HUES48 (cell line): ENCODE measurements at regions not wholly inside any gene's neighbourhood (a gene's known extent, or its start where the extent isn't known, plus 50 kb on each side); places are given as distances from the start of the nearest gene placed in this dataset.

Source experiments
- H3K27ac ChIP-seq: one replicate; pipeline ENCODE4 v1.7.0; 2013; ENCODE audit warnings: low read depth, low read length, inconsistent platforms
- H3K27me3 ChIP-seq: 2 replicates; pipeline ENCODE4 v1.6.1; 2013; ENCODE audit warnings: mild to moderate bottlenecking, low read length; ENCODE audit not compliant: control insufficient read depth, insufficient read depth
- H3K36me3 ChIP-seq: 2 replicates; pipeline ENCODE4 v1.6.1; 2013; ENCODE audit warnings: low read length; ENCODE audit not compliant: control insufficient read depth, insufficient read depth
- H3K4me1 ChIP-seq: 2 replicates; pipeline ENCODE4 v1.6.1; 2013; ENCODE audit warnings: mild to moderate bottlenecking, low read length; ENCODE audit not compliant: control insufficient read depth, insufficient read depth
- H3K4me3 ChIP-seq: 2 replicates; pipeline ENCODE4 v1.5.1; 2013; ENCODE audit warnings: mild to moderate bottlenecking, low read depth, low read length
- H3K9ac ChIP-seq: 2 replicates; pipeline ENCODE4 v1.6.1; 2013; ENCODE audit warnings: mild to moderate bottlenecking, low read depth, low read length, moderate library complexity
- H3K9me3 ChIP-seq: 2 replicates; pipeline ENCODE4 v1.6.1; 2013; ENCODE audit warnings: low read length; ENCODE audit not compliant: control insufficient read depth, insufficient read depth

DNA sequence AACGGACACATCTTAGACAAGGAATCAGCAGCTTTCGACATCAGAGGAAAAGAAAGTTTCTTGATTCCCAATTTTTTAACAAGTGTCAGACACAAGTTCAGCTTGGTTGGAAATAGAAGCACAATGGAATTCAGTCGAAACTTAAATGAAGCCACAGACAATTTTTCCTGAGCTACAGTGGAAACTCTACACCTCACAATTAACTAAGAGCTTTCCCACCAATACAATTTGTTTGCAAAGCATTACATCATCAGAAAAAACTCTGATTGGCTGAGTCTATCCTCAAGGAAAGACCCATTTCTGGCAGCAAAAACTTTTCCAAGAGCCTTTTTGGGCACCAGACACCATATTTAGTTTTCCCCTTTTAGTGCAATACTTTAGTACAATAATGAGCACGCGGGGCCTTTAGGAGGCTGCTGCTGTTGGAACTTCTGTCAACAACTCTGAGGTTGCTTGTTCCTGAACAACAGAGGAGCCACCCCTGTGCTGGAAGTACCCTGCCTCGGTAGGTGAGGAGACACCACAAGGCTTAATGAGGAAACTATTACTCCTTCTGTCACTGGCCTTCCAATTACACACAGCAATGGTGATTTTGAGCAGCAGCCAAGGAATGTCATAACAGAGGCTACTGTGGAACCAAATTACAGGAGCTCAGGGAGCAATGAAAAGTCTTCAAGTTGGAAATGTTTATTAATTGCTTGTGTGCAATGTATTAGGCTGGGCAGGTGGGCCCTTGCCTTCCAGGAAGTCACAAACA lies 61.9 kb upstream of the BARX2 start:
- H3K4me3 ChIP-seq: no peak overlapping the region
- H3K27ac ChIP-seq: no peak overlapping the region
- no peak overlapping the region for H3K9ac ChIP-seq
- H3K27me3 ChIP-seq: no peaks in the 10 kb centered on the region
- H3K36me3 ChIP-seq: no peaks in the 10 kb centered on the region
- no peaks in the 10 kb centered on the region for H3K9me3 ChIP-seq
- H3K4me1 ChIP-seq: peaks cover 8% of the 10 kb centered on the region

DNA sequence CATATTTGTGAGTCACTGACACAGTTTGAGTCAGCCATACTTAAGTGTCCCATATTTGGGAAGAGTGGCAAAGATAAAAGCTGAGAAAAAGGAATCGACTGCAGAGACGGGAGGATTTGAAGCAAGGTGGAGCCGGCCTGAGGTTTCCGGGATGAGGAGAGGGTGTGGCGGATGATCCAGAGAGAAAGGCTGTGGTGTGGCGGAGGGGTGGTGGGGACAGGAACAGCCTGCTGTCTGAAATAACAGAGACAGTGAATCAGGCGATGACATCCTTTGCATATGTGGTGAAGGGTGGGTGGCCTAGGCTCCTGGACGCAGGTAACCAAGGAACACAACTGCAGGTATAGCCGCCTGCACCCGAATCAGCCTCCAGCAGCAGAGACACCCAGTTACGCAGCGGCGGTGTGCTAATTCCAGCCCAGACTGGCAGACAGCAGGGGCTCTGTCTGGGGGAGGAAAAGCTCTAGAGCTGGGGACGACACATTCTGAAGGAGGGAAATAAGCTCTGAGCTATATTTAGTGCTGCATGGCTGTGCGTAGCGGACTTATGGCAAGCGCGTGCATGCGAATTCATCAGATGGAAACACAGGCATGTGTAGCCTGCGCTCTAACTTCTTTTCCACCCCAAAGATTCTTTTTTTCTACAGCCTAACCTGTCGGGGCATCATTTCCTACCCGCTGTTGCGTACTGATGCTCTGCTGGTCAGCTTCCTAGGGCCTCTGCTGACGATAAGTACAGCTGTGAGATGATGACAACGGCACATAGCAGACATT lies 62.7 kb upstream of the BARX2 start:
- Histone ChIP-seq H3K36me3 (no peaks in the 10 kb centered on the region), H3K27me3 (no peaks in the 10 kb centered on the region), H3K4me1 (peaks cover 8% of the 10 kb centered on the region), H3K4me3 (no peak overlapping the region), H3K9ac (no peak overlapping the region), H3K9me3 (no peaks in the 10 kb centered on the region), H3K27ac (no peak overlapping the region)

DNA sequence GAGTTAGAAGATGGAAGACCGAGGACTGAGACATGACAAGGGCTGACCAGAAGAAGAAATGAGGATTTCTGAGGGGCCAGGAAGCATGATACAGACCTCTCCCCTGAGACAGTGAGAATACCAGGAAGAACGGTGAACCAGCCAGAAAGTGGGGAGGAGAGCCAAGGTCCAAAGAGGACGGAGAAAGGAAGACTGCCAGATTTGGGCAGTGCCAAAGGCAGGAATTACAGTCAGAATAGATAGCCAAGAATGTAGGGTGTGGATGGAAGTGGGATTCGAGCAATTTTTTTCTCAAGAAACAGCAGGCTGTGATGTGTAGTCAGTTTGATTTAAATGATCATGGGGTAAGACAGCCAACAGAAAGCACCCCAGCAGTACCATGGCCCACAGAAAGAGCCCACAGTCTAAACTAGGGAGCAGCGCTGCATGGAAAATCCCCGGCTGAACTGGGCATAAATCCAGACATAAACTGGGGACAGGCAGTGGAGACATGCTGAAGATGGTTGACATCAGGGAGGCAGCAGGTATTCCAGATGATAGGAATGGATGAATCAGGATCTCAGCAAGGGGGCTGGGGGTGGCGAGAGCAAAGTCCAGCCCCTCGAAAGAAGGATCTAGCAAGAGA lies 67.3 kb upstream of the BARX2 start:
- Histone ChIP-seq H3K36me3 (no peaks in the 10 kb centered on the region), H3K27me3 (no peaks in the 10 kb centered on the region), H3K4me1 (peaks cover 6% of the 10 kb centered on the region), H3K4me3 (no peak overlapping the region), H3K27ac (no peak overlapping the region), H3K9ac (no peak overlapping the region), H3K9me3 (no peaks in the 10 kb centered on the region)

DNA sequence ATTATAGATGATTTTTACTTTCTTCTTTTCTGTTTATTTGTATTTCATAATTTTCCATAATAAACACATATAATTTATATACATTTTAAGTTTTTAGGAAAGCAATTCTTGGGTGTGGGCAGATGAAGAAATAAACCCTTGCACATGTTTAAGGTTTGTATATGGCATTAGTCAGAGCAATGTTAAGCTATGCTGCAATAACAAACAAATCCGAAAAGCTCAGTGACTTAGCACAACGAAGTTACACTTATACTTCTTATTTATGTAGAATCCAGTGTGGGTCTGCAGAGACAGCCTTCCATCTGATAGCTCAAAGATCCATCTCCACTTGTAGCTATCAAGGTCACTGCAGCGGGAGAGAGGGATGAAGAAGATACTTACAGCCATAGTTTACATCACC lies 68.5 kb upstream of the BARX2 start:
- no peaks in the 10 kb centered on the region for H3K36me3 ChIP-seq
- no peak overlapping the region for H3K27ac ChIP-seq
- no peaks in the 10 kb centered on the region for H3K4me1 ChIP-seq
- H3K4me3 ChIP-seq: no peak overlapping the region
- H3K9me3 ChIP-seq: no peaks in the 10 kb centered on the region
- no peak overlapping the region for H3K9ac ChIP-seq
- H3K27me3 ChIP-seq: no peaks in the 10 kb centered on the region

DNA sequence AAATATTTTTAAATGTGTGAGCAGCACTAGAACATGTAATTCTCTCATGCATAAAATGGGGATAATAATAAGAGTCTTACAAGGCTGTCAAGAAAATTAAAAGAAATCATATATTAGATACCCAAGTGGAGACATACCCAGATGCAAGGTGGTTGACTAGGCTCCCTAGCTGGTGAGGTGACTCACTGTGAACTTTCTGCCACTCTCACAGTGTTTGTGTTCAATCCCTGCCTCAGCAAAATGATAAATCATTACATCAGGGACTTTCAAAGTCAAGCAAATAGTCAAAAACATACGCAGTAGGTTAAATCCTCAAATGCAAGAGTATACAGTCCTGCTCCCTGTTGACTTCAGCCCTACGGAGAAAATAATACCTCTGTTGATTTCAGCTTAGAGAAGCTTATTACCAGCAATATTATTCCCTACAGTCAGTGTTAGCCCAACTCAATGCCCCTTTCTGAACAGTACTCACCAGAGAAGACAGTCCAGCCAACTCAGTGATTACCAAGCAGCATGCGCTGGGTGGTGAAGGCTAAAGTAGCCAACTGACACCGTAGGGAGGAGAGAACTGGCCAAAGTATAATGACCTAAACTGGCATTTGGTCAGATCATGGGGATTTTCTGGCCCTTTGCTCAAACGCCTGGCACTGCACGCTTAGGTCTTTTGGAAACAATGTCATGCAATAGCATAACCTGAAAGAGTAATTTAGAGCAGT lies 73.1 kb upstream of the BARX2 start:
- Histone ChIP-seq H3K27me3 (no peaks in the 10 kb centered on the region), H3K4me1 (peaks cover 2% of the 10 kb centered on the region; the same call in 1 of the 2 replicates), H3K36me3 (no peaks in the 10 kb centered on the region), H3K9ac (no peak overlapping the region), H3K4me3 (no peak overlapping the region), H3K27ac (no peak overlapping the region), H3K9me3 (no peaks in the 10 kb centered on the region)

DNA sequence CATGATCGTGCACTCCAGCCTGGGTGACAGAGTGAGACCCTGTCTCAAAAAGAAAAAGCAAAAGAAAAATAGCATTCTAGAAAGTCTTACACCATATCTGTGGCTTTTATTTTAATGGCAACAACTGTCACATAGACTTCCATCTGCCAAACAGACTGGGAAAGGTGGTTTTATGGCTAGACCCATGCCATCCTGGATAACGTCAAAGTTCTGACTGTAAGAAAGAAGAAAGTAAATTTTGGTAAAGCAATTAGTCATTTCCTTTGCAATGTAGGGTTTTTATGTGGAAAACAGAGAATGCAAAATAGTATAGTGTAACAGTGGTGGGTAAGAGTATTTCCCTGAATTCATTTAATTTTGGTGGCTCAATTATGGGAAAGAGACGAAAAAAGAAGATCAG lies 75.5 kb upstream of the BARX2 start:
- Histone ChIP-seq H3K4me1 (peaks cover 11% of the 10 kb centered on the region; the same call in 1 of the 2 replicates), H3K4me3 (no peak overlapping the region), H3K36me3 (no peaks in the 10 kb centered on the region), H3K27ac (no peak overlapping the region), H3K27me3 (no peaks in the 10 kb centered on the region), H3K9ac (no peak overlapping the region), H3K9me3 (no peaks in the 10 kb centered on the region)

DNA sequence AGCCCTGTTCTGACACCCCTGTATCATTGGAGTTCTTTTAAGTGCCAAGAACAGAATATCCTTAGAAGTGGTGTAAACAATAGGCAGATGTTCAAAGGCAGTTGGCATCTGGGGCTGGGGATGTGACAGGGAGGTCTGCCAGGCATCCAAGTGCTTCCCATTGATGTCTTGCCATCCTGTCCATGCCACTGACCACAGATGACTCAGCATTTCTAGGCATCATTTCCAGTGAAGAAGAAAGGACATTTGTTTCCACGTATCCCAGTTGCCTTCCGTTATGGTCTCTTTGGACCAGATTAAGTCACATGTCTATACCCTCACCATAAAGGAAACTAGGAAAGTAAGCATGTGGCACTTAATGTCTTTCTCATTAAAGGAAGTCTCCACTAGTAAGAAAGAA lies 76.7 kb upstream of the BARX2 start:
- Histone ChIP-seq H3K9me3 (no peaks in the 10 kb centered on the region), H3K27ac (no peak overlapping the region), H3K9ac (no peak overlapping the region), H3K36me3 (no peaks in the 10 kb centered on the region), H3K4me1 (peaks cover 11% of the 10 kb centered on the region; the same call in 1 of the 2 replicates), H3K4me3 (no peak overlapping the region), H3K27me3 (no peaks in the 10 kb centered on the region)

DNA sequence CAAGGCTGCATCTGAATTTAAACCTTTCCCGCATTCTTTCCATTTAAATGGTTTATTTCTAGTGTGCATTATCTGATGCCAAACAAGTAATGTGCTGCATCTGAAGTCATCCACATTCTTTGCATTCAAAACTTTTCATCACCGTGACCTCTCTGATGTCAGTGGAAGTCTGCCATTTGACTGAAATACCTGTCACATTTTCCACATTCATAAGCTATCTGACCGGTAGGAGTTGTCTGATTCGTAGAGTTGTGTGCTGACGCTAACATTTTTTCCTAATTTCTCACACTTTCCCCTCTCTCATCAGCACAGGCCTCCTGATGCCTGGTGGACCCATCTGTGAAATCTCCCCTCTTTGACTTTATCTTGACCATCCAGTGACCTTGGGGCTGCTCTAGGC lies 79.9 kb upstream of the BARX2 start:
- H3K36me3 ChIP-seq: no peaks in the 10 kb centered on the region
- H3K9ac ChIP-seq: no peak overlapping the region
- H3K27me3 ChIP-seq: no peaks in the 10 kb centered on the region
- H3K27ac ChIP-seq: no peak overlapping the region
- H3K4me1 ChIP-seq: peaks cover 21% of the 10 kb centered on the region
- H3K4me3 ChIP-seq: no peak overlapping the region
- H3K9me3 ChIP-seq: no peaks in the 10 kb centered on the region

DNA sequence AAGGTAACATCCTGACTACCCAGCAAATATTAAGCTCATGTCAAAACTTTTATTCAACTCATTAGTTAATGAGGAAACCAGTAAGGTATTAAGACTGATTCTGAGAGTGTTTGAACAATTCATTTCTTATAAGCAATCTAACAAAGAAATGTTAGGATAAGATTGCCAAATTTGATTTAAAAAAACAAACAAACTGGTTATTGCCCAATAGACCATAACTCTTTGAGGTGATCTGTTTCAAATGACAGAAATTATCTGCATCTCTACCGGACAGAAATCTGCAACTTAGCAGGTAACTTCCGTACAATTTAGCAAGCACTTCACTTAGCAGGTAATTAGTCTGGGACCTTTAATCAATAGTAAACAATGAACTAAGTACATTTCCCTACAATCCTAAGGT lies 82.9 kb upstream of the BARX2 start:
- Histone ChIP-seq H3K27ac (no peak overlapping the region), H3K9ac (no peak overlapping the region), H3K27me3 (no peaks in the 10 kb centered on the region), H3K36me3 (no peaks in the 10 kb centered on the region), H3K9me3 (no peaks in the 10 kb centered on the region), H3K4me1 (peaks cover 20% of the 10 kb centered on the region), H3K4me3 (no peak overlapping the region)

DNA sequence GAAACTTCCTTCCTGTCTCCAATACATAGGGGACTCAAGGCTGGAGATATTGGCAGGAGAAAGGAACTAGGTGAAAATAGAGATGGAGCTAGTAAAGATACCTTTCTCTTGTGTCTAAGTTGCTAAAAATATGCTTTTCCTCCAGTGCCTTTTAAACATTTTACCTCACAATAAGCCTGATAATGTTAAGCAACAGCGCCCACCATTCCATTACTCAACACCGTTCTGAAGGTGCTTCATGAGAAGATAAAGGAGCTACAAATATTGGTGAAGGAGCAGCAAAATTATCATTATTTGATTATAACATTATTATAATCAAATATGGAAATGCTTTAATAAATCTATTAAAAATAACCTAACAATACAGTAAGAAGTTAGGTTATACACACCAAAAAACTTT lies 83.6 kb upstream of the BARX2 start:
- Histone ChIP-seq H3K27ac (no peak overlapping the region), H3K4me1 (peaks cover 23% of the 10 kb centered on the region), H3K9me3 (no peaks in the 10 kb centered on the region), H3K9ac (no peak overlapping the region), H3K36me3 (no peaks in the 10 kb centered on the region), H3K4me3 (no peak overlapping the region), H3K27me3 (no peaks in the 10 kb centered on the region)
